Neural progenitor cell (in vitro differentiated cells): ENCODE measurements at regions not wholly inside any gene's neighbourhood (a gene's known extent, or its start where the extent isn't known, plus 50 kb on each side); places are given as distances from the start of the nearest gene placed in this dataset.
"Not testable (repeated sequence)": the region's sequence is repeated elsewhere in the genome, so short reads cannot be mapped to it uniquely, and the experiment has no call there.

ENCODE experiments used
- DNase-seq: peaks from one replicate; pipeline ENCODE4 v3.0.0-alpha.2; 2016; ENCODE audit warnings: low spot score
- H2AFZ ChIP-seq: fragments of 200-600 bp; sonication (generic); replicated peaks from 2 replicates; pipeline ENCODE4 v1.6.1; 2016; ENCODE audit warnings: antibody characterized with exemption
- H3F3A ChIP-seq: fragments of 200-600 bp; sonication (generic); 2 replicates; pipeline ENCODE4 v1.6.1; 2016; ENCODE audit warnings: antibody characterized with exemption, low read depth
- H3K27ac ChIP-seq: fragments of 200-600 bp; sonication (generic); 2 replicates; pipeline ENCODE4 v1.5.1; 2016; ENCODE audit warnings: mild to moderate bottlenecking
- H3K27me3 ChIP-seq: fragments of 200-600 bp; sonication (generic); 2 replicates; pipeline ENCODE4 v1.6.1; 2016; ENCODE audit warnings: mild to moderate bottlenecking, moderate library complexity
- H3K36me3 ChIP-seq: fragments of 200-600 bp; sonication (generic); 2 replicates; pipeline ENCODE4 v1.5.1; 2016
- H3K4me1 ChIP-seq: fragments of 200-600 bp; sonication (generic); 2 replicates; pipeline ENCODE4 v1.6.1; 2016; ENCODE audit warnings: mixed run types
- H3K4me2 ChIP-seq: fragments of 200-600 bp; sonication (generic); 2 replicates; pipeline ENCODE4 v1.6.1; 2016
- H3K4me3 ChIP-seq: fragments of 200-600 bp; sonication (generic); 2 replicates; pipeline ENCODE4 v1.5.1; 2016
- H3K79me2 ChIP-seq: fragments of 200-600 bp; sonication (generic); 2 replicates; pipeline ENCODE4 v1.6.1; 2016; ENCODE audit warnings: low read depth
- H3K9ac ChIP-seq: fragments of 200-600 bp; sonication (generic); 2 replicates; pipeline ENCODE4 v1.6.1; 2016
- H3K9me3 ChIP-seq: fragments of 200-600 bp; sonication (generic); 2 replicates; pipeline ENCODE4 v1.5.1; 2016; ENCODE audit warnings: low read depth
- H4K20me1 ChIP-seq: fragments of 200-600 bp; sonication (generic); 2 replicates; pipeline ENCODE4 v1.6.1; 2016; ENCODE audit warnings: low read depth
- H3K27ac Mint-ChIP-seq: 3 replicates; pipeline ENCODE4 v1.8.0; 2021; ENCODE audit warnings: mixed read lengths
- H3K27me3 Mint-ChIP-seq: 2 replicates; pipeline ENCODE4 v1.8.0; 2022; ENCODE audit warnings: low read depth, mild to moderate bottlenecking, inconsistent platforms, moderate library complexity, mixed read lengths; ENCODE audit not compliant: insufficient read depth
- H3K36me3 Mint-ChIP-seq: 3 replicates; pipeline ENCODE4 v1.8.0; 2021; ENCODE audit warnings: mixed read lengths
- H3K4me1 Mint-ChIP-seq: 3 replicates; pipeline ENCODE4 v1.8.0; 2021; ENCODE audit warnings: mixed read lengths
- H3K4me3 Mint-ChIP-seq: 3 replicates; pipeline ENCODE4 v1.8.0; 2021; ENCODE audit warnings: mild to moderate bottlenecking, moderate library complexity, mixed read lengths
- H3K9me3 Mint-ChIP-seq: 3 replicates; pipeline ENCODE4 v1.8.0; 2020; ENCODE audit warnings: mixed read lengths
- EZH2 ChIP-seq: fragments of 200-600 bp; sonication (generic); IDR thresholded peaks from 2 replicates; pipeline ENCODE4 v1.6.1; 2017; ENCODE audit warnings: antibody characterized with exemption, mild to moderate bottlenecking, moderate library complexity
- EZH2phosphoT487 ChIP-seq: fragments of 200-600 bp; sonication (generic); IDR thresholded peaks from 2 replicates; pipeline ENCODE4 v1.6.1; 2017; ENCODE audit warnings: antibody characterized with exemption
- TF ChIP-seq, protein P1 (sequence below): fragments of 200-600 bp; sonication (generic); IDR thresholded peaks from 2 replicates; pipeline ENCODE4 v1.5.1; 2017; ENCODE audit warnings: antibody characterized with exemption, mild to moderate bottlenecking

DNA sequence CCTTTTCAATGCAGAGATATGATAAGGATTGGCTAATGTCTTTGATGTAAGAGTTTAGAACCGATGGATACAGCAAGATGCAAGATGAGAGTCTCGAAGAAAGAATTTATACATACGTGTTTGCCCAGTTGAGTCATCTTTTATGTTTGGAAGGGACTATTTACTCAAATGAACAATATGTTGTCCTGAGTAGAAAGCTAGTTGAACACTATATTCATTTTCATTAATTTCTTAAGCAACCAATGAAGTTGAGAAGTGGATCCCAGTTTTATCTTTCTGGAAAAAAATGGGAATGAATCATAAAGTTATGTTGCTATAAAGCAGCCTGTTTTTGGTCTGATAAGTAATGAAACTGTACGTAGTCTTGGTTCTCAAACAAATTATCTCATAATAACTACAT, 1431.7 kb upstream of the FLRT2 start:
- no peaks in the 10 kb centered on the region for H3K9me3 ChIP-seq
- H3K9ac ChIP-seq, result no peak overlapping the region
- Mint-ChIP-seq H3K9me3 (peaks cover 34% of the 10 kb centered on the region), H3K4me3 (no peak overlapping the region), H3K27me3 (no peaks in the 10 kb centered on the region), H3K4me1 (no peaks in the 10 kb centered on the region), H3K36me3 (no peaks in the 10 kb centered on the region), H3K27ac (no peak overlapping the region)
- no peaks in the 10 kb centered on the region for H3K4me1 ChIP-seq
- H3K27ac ChIP-seq, result no peak overlapping the region
- H3K27me3 ChIP-seq, result no peaks in the 10 kb centered on the region
- no peaks in the 10 kb centered on the region for H4K20me1 ChIP-seq
- TF ChIP-seq EZH2phosphoT487 (no peak), EZH2 (no peak)
- TF ChIP-seq, protein P1, sequence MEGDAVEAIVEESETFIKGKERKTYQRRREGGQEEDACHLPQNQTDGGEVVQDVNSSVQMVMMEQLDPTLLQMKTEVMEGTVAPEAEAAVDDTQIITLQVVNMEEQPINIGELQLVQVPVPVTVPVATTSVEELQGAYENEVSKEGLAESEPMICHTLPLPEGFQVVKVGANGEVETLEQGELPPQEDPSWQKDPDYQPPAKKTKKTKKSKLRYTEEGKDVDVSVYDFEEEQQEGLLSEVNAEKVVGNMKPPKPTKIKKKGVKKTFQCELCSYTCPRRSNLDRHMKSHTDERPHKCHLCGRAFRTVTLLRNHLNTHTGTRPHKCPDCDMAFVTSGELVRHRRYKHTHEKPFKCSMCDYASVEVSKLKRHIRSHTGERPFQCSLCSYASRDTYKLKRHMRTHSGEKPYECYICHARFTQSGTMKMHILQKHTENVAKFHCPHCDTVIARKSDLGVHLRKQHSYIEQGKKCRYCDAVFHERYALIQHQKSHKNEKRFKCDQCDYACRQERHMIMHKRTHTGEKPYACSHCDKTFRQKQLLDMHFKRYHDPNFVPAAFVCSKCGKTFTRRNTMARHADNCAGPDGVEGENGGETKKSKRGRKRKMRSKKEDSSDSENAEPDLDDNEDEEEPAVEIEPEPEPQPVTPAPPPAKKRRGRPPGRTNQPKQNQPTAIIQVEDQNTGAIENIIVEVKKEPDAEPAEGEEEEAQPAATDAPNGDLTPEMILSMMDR, result no peak
- no peak for DNase-seq
- H2AFZ ChIP-seq, result no peak overlapping the region
- no peak overlapping the region for H3K4me3 ChIP-seq
- no peaks in the 10 kb centered on the region for H3K79me2 ChIP-seq
- H3F3A ChIP-seq, result no peaks in the 10 kb centered on the region
- no peak overlapping the region for H3K4me2 ChIP-seq
- no peaks in the 10 kb centered on the region for H3K36me3 ChIP-seq

DNA sequence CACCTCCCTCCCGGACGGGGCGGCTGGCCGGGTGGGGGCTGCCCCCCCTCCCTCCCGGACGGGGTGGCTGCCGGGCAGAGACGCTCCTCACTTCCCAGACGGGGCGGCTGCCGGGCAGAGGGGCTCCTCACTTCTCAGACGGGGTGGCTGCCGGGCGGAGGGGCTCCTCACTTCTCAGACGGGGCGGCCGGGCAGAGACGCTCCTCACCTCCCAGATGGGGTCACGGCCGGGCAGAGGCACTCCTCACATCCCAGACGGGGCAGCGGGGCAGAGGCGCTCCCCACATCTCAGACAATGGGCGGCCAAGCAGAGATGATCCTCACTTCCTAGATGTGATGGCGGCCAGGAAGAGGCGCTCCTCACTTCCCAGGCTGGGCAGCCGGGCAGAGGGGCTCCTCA, 1430.4 kb upstream of the FLRT2 start:
- peaks cover 42% of the 10 kb centered on the region for H3K9me3 Mint-ChIP-seq
- not testable (repeated sequence) for H3K4me1 Mint-ChIP-seq, H3K4me2 ChIP-seq, DNase-seq, H3K27me3 ChIP-seq, H3K36me3 ChIP-seq, H2AFZ ChIP-seq, H3K27ac ChIP-seq, H3K4me3 ChIP-seq, H3K4me1 ChIP-seq, H3K36me3 Mint-ChIP-seq, H3K27ac Mint-ChIP-seq, H4K20me1 ChIP-seq, H3K4me3 Mint-ChIP-seq, H3F3A ChIP-seq, H3K9me3 ChIP-seq, H3K79me2 ChIP-seq, H3K9ac ChIP-seq, H3K27me3 Mint-ChIP-seq

DNA sequence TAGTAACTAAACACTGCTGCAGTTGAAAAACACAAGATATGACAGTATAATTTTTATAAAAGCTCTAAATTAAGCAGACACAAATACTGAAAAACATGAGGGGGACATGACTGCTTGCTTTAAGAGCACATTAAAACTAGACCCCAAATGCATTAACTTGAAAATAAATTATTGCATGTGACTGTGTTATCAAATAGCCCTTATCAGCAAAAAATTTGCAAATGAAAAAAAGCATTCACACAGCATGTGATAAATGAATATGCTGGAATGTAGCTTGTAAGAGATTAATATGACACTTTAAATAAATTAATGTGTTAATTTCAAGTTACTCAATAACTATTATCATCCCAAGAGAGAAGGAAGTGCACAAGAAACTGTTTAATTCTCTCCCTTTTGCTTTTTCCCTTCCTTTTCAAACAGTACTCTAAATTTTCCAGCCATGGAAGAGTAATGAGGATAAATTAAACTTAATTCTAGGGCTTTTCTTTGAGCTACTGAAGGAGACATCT, 1422.1 kb upstream of the FLRT2 start:
- H3K4me3 Mint-ChIP-seq, result no peak overlapping the region
- DNase-seq, result no peak

DNA sequence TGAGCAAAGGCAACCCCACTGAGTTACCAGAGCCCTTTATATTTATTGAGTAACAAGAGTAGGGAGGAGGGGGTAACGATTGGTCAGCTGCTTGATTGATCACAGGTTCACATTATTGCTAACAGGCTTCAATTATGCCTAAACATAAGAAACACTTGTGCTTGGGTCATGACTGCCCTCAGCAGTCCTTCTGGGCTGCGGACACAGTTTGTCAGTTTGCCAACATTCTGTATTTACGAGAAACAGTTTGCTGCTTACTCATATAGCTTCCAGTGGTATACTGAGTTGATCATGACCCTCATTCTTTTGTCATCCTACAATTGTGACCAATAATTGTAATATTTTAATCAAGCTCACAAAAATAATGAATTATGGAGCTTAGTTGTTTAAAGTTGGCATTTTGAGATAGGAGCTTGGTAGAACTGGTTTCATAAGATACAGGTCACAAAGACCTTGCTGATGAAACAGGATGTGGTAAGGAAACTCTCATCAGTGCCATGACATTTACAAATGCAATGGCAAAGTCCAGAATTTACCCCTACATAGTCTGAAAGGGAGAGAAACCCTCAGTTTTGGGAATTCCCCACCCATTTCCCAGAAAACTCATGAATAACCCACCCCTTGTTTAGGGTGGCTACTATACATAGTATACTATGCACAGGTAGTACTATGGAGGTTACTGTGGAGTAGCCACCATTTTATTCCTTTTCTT, 1421.0 kb upstream of the FLRT2 start:
- peaks cover 2% of the 10 kb centered on the region for H3K4me1 Mint-ChIP-seq
- H3K9me3 Mint-ChIP-seq, result peaks cover 4% of the 10 kb centered on the region
- Histone ChIP-seq H3K4me2 (no peak overlapping the region), H3K79me2 (no peaks in the 10 kb centered on the region), H3K9me3 (no peaks in the 10 kb centered on the region), H3K36me3 (no peaks in the 10 kb centered on the region), H3K4me1 (no peaks in the 10 kb centered on the region), H3F3A (no peaks in the 10 kb centered on the region), H3K27me3 (no peaks in the 10 kb centered on the region), H4K20me1 (no peaks in the 10 kb centered on the region), H2AFZ (peak overlapping the region; percentile 22), H3K4me3 (no peak overlapping the region), H3K27ac (no peak overlapping the region), H3K9ac (no peak overlapping the region)
- H3K36me3 Mint-ChIP-seq, result no peaks in the 10 kb centered on the region
- H3K27ac Mint-ChIP-seq, result no peak overlapping the region
- TF ChIP-seq EZH2phosphoT487 (no peak), EZH2 (no peak)
- TF ChIP-seq, protein P1, result no peak
- H3K27me3 Mint-ChIP-seq, result peaks cover 3% of the 10 kb centered on the region
- H3K4me3 Mint-ChIP-seq, result no peak overlapping the region
- DNase-seq, result no peak

More for the DNA sequence above, 1422.1 kb upstream of the FLRT2 start:
- Mint-ChIP-seq H3K27me3 (peaks cover 3% of the 10 kb centered on the region), H3K4me1 (peaks cover 2% of the 10 kb centered on the region), H3K36me3 (no peaks in the 10 kb centered on the region), H3K27ac (no peak overlapping the region), H3K9me3 (peaks cover 9% of the 10 kb centered on the region)
- H3K27me3 ChIP-seq, result no peaks in the 10 kb centered on the region
- no peaks in the 10 kb centered on the region for H3K9me3 ChIP-seq
- H3K4me2 ChIP-seq, result no peak overlapping the region
- H3K36me3 ChIP-seq, result no peaks in the 10 kb centered on the region
- H3K9ac ChIP-seq, result no peak overlapping the region
- no peaks in the 10 kb centered on the region for H3K79me2 ChIP-seq
- H3F3A ChIP-seq, result no peaks in the 10 kb centered on the region
- H2AFZ ChIP-seq, result peak overlapping the region; percentile 22
- TF ChIP-seq, protein P1, result no peak
- TF ChIP-seq EZH2phosphoT487 (no peak), EZH2 (no peak)
- no peaks in the 10 kb centered on the region for H3K4me1 ChIP-seq
- H4K20me1 ChIP-seq, result no peaks in the 10 kb centered on the region
- no peak overlapping the region for H3K27ac ChIP-seq
- no peak overlapping the region for H3K4me3 ChIP-seq
